GM12892 (cell line): ENCODE measurements at regions not wholly inside any gene's neighbourhood (a gene's known extent, or its start where the extent isn't known, plus 50 kb on each side); places are given as distances from the start of the nearest gene placed in this dataset.

Experiments used
- POLR2A ChIP-seq: IDR thresholded peaks from 2 replicates; pipeline ENCODE4 v1.6.1; 2011; ENCODE audit warnings: low read depth, low read length, control low read depth
- POLR2AphosphoS5 ChIP-seq: IDR thresholded peaks from 2 replicates; pipeline ENCODE4 v1.6.1; 2011; ENCODE audit warnings: low read depth, low read length, control low read depth
- TAF1 ChIP-seq: IDR thresholded peaks from 2 replicates; pipeline ENCODE4 v1.6.1; 2011; ENCODE audit warnings: low read depth, mild to moderate bottlenecking, control low read depth, low read length, borderline replicate concordance

GRCh38 chr17:74085434-74085833 is 118.0 kb upstream of the RPL38 start:
- TF ChIP-seq TAF1 (no peak), POLR2A (no peak), POLR2AphosphoS5 (no peak)
